Coronary artery (tissue), 2 donors: ENCODE measurements at regions not wholly inside any gene's neighbourhood (a gene's known extent, or its start where the extent isn't known, plus 50 kb on each side); places are given as distances from the start of the nearest gene placed in this dataset.

Experiments used
- DNase-seq: peaks from one replicate; pipeline ENCODE4 v3.0.0-alpha.2; 2017; ENCODE audit warnings: low spot score
- H3K27ac ChIP-seq, 2 donors: fragments of 200-600 bp; sonication (generic); one replicate each; pipeline ENCODE4 v1.5.1; 2016 to 2019
- H3K4me3 ChIP-seq: fragments of 200-600 bp; sonication (generic); 2 replicates; pipeline ENCODE4 v1.5.1; 2016; ENCODE audit warnings: mild to moderate bottlenecking, moderate library complexity
- TF ChIP-seq, protein P1 (sequence below): fragments of 200-600 bp; sonication (generic); IDR thresholded peaks from one replicate; pipeline ENCODE4 v1.5.1; 2019; ENCODE audit warnings: antibody characterized with exemption

DNA sequence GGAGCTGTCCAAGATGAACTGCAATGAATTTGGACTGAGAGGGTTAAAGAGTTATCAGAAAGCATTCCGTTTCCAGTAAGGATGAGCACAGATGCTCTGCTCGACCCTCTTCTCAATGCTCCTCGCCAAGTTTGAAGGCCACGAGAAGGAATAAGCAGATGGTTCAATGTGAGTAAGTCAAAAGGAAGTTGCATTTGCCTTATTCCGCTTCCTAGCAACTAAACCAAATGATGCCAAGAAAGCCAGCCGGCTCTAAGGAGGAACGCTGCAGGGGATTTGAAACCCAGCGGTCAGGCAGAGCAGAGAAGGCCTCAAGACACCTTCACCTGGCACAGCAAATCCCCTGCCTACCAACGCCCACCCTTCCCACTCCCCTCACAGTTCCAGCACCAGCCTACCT is 52.1 kb upstream of the CNEP1R1 start:
- TF ChIP-seq, protein P1, sequence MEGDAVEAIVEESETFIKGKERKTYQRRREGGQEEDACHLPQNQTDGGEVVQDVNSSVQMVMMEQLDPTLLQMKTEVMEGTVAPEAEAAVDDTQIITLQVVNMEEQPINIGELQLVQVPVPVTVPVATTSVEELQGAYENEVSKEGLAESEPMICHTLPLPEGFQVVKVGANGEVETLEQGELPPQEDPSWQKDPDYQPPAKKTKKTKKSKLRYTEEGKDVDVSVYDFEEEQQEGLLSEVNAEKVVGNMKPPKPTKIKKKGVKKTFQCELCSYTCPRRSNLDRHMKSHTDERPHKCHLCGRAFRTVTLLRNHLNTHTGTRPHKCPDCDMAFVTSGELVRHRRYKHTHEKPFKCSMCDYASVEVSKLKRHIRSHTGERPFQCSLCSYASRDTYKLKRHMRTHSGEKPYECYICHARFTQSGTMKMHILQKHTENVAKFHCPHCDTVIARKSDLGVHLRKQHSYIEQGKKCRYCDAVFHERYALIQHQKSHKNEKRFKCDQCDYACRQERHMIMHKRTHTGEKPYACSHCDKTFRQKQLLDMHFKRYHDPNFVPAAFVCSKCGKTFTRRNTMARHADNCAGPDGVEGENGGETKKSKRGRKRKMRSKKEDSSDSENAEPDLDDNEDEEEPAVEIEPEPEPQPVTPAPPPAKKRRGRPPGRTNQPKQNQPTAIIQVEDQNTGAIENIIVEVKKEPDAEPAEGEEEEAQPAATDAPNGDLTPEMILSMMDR: no peak
- DNase-seq: no peak
- Histone ChIP-seq H3K27ac (no peak overlapping the region), H3K4me3 (no peak overlapping the region)
